ENCODE measurements at regions not wholly inside any gene's neighbourhood (a gene's known extent, or its start where the extent isn't known, plus 50 kb on each side); places are given as distances from the start of the nearest gene placed in this dataset.
"Not testable (repeated sequence)": the region's sequence is repeated elsewhere in the genome, so short reads cannot be mapped to it uniquely, and the experiment has no call there.

DNA sequence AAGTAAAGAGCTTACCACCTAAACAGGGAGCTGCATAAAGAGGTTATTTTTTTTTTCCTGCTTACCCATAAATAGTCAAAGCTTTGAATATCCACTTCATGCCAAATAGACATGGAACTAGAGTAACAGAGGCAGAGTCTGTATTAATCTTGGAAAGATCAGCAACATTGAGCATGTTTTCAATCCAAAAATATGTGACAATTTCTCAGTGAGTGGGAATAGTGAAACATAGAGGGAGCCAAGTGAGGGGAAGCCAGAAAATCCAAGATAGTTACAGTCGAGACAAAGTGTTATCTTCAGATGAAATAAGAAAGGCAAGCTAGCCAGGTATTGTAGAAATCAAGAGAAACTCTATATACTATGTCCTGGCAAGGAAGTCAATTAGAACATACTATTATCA is 122.3 kb upstream of the TACR3 start:
- DNase-seq: no peak

DNA sequence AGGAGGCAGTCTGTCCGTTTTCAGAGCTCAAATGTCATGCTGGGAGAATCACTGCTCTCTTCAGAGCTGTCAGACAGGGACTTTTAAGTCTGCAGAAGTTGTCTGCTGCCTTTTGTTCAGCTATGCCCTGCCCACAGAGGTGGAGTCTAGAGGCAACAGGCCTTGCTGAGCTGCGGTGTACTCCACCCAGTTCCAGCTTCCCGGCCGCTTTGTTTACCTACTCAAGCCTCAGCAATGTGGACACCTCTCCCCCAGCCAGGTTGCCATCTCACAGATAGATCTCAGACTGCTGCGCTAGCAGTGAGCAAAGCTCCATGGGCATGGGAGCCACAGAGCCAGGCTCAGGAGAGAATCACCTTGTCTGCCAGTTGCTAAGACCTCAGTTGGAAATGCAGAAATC is 90.5 kb upstream of the TACR3 start:
- not testable (repeated sequence) for DNase-seq

DNA sequence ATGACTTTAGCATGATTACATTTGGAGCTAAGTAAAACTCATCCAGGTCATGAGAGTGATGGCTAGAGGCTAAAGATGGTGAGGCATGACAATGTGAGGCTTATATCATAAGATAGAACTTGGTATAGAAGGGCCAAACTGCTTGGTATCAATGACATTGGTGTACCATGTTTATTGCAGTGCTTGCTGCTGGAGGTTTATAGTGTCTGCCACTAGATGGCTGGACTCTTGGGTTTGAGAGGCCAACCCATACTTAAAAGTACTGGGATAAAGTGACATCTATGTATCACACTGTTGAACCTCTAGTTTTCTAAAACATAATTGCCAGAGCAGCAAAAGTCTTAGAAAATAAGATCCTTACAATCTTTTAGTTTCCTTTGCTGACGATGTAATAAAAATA is 83.0 kb upstream of the TACR3 start:
- no peak for DNase-seq

DNA sequence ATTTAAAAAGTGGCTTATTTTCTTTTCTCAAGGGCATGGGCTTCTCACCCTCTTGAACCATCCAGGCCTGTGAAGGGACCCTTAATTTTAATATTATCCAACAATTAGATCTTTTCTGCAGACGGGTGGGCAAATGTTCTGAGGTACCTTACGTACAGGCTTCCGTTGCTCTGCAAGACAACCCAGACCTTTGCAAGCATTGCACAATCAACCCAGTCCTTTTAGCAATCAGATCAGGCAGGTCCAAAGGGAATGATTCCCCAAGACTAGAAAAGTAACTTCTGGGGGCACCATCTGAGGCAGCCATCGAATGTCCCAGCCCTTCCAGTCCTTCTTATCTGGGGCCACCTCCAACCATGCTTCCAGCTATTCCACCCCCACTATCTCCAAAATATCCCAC is 67.3 kb upstream of the TACR3 start:
- DNase-seq: no peak

DNA sequence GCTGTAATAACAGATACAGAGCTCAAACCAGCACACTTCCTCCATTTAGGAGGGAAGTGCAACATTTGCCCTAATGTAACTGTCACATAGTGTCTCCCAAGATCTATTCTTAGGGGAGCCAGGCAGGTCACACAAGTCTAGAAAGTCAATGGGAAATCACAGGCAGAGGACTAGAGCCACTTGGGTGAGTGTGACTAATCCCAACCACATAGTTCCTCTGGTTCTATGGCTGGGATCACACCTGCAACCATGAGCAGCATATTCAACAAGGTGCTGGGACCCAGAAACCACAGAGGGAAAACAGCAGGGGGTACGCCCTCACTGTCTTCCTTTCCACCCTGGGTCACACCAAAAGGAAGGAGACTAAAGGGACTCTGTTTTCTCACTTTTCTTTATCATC is 66.8 kb upstream of the TACR3 start:
- no peak for DNase-seq

DNA sequence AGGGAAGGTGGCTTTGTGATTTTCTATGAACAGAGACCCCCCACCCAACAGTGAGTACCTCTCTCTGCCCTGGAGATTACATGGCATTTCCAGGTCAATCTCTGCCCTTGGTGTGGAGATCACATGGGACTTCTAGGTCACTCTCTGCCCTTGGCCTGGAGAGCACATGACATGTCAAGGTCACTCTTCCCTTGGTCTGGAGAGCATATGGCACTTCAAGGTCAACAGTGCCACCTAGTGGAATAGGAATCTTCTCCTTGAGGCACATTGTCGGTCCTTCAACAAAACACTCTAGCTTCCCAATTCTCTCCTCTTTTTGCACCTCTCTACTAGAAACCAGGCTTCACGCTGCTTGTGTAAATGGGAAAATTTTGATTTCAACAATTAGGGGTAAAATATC is 66.2 kb upstream of the TACR3 start:
- no peak for DNase-seq

DNA sequence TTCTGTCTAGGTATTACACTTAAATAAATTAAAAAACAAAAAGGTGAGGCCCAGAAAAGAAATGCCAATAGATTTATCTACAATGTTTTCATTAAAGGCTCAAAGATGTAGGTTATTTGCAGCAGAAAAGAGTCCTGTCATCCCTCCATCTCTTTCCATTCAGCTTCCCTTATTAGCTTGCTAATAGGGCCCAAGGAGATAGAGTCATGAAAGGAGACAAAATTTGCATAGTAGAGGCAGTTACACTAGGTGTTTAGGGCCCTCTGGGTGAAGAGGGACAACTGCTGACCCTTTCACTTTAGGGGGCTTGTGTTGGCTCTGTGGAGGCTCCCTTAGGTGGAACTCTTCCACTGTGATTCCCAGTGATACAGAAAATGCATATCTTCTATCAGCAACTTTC is 58.4 kb upstream of the TACR3 start:
- DNase-seq: no peak

DNA sequence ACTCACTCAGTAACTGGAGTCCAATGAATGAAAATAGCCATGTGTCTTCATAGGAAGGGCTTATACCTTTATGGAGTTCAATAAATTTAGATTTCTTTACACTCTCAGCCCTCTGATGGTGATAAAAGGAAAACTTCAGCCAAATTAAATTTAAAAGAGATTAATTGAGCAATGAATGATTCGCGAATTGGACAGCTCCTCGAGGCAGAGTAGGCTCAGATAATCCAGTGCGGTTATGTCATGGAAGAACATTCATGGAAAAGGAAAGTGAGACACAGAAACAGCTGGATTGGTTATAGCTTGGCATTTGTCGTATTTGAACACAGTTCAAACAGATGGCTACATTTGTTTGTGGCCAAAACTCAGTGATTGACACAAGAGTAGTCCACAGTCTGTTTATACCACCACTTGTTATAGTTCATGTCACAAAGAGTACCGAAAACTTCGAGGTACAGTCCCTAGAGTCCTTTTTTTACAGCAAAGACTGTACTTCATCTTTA is 54.6 kb upstream of the TACR3 start:
- no peak for DNase-seq

DNA sequence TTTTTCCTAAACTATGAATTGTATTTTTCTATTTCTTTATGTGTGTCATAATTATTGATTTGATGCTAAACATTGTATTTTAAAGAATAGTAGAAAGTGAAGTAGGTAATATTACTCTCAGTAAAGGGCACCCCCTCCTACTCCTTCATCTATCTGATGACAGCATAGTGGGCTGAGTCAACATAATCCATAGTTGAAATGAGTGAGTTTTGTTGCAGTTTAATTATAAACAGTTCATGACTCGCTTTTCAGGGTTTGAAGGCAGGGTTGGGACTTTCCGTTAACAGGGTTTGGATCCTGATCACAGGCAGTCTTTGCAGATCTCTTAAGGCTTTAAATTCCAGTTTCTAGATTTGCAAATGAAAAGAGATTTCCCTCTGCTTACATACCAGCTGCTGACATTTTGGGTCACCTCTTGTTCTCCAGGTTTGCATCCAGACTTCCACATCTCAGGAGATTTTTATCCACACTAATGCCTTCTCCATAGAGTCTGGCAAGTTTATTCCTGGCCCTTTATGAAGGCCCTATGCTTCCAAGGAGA is 54.0 kb upstream of the TACR3 start:
- no peak for DNase-seq
